ENCODE measurements at regions not wholly inside any gene's neighbourhood (a gene's known extent, or its start where the extent isn't known, plus 50 kb on each side); places are given as distances from the start of the nearest gene placed in this dataset.

DNA sequence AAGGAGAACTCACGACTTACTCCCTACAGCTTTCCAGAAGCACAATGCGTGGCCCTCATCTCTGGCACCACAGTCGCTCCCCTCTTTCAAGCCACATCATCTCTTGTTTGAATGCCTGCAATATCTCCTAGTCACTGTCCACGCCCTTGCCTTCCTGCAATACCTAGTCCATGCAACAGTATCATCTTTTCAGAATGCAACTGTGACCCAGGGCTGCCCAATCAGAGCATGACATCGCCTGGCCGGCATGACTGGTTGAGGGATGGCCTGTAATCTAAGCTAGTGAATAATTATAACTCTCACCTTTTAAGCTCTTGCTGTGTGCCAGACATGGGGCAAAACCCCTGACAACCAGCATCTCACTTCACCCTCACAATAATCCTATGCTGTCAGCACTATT lies 52.5 kb upstream of the CPEB4 start:
- TF ChIP-seq, protein P1, sequence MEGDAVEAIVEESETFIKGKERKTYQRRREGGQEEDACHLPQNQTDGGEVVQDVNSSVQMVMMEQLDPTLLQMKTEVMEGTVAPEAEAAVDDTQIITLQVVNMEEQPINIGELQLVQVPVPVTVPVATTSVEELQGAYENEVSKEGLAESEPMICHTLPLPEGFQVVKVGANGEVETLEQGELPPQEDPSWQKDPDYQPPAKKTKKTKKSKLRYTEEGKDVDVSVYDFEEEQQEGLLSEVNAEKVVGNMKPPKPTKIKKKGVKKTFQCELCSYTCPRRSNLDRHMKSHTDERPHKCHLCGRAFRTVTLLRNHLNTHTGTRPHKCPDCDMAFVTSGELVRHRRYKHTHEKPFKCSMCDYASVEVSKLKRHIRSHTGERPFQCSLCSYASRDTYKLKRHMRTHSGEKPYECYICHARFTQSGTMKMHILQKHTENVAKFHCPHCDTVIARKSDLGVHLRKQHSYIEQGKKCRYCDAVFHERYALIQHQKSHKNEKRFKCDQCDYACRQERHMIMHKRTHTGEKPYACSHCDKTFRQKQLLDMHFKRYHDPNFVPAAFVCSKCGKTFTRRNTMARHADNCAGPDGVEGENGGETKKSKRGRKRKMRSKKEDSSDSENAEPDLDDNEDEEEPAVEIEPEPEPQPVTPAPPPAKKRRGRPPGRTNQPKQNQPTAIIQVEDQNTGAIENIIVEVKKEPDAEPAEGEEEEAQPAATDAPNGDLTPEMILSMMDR (IDR thresholded peaks at IDR 0.05; ENCODE audit: low read length, missing control alignments): no peak
- no peak overlapping the region for H3K4me3 ChIP-seq (replicated peaks; ENCODE audit: low read depth, low read length)
- DNase-seq (ENCODE audit: low read depth): no peak

DNA sequence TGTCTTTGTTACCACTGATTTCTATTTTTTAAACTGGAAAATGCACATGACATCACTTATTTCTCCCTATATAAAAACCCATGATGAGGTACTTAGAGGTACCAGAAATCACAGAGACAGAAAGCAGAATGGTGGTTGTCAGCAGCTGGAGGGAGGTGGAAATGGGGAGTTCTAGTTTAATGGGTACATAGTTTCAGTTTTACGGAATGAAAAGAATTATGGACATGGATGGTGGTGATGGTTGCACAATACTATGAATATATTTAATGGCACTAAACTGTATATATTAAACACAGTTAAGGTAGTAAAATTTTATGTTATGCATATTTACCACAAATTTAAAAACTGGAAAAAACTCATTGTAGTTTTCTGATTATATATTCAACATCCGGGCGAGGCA lies 50.5 kb upstream of the CPEB4 start:
- no peak overlapping the region for H3K4me3 ChIP-seq (replicated peaks; ENCODE audit: low read depth, low read length)
- TF ChIP-seq, protein P1 (IDR thresholded peaks at IDR 0.05; ENCODE audit: low read length, missing control alignments): no peak
- no peak for DNase-seq (ENCODE audit: low read depth)
